ENCODE measurements at regions not wholly inside any gene's neighbourhood (a gene's known extent, or its start where the extent isn't known, plus 50 kb on each side); places are given as distances from the start of the nearest gene placed in this dataset.

GRCh38 chr9:89888233-89888632 is 283.4 kb downstream of the GADD45G start:
- DNase-seq: no peak

- DNase-seq: no peak
Observed at GRCh38 chr9:89888677-89889076, 283.9 kb downstream of the GADD45G start.

DNA sequence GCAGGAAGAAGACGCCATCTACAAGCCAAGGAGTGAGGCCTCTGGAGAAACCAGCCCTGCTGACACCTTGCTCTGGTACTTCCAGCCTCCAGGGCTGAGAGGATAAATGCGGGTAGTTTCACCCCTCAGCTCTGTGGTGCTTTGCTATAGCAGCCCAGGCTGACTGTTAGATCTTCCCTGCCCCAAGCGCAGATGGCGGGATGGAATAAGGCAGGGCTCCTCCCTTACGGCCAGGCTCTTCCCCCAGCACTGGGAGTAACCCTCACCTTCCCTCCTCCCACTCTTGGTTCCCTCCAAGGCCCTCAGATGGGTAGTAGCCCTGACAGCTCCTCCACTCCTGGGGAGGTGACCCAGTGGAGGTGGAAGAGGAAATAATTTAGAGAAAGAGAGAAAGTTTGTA is 285.1 kb downstream of the GADD45G start:
- no peak for DNase-seq

DNA sequence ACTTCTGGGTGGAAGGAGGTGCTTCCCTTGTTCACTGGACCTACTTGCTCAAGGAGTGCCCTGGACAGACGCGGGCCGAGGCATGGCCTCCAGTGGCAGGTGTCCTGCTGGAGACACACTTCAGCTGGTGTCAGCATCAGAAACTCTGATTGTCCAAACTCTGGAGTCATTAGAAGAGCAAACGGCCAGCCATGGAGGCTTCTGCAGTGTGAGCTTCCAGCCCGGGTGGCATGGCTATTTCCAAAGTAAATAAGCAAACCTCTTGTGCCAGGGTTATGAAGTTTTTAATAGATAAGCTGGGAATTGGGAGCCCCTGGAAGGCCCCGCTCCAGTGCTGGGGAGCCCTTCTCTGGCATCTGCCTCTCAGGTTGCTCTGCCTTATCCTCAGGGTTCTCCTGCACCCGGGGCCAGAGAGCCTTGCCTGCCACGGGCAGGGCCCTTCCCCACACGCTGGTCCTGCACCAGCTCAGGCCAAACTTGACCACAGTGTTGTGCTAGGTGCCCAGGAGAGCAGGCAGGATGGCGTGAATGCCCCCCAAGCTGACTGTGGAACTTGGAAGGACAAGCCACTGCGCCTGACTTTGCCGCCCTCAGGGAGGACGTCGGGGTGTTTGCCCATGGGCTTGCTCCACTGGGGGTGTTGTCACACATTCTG is 285.6 kb downstream of the GADD45G start:
- DNase-seq: no peak

DNA sequence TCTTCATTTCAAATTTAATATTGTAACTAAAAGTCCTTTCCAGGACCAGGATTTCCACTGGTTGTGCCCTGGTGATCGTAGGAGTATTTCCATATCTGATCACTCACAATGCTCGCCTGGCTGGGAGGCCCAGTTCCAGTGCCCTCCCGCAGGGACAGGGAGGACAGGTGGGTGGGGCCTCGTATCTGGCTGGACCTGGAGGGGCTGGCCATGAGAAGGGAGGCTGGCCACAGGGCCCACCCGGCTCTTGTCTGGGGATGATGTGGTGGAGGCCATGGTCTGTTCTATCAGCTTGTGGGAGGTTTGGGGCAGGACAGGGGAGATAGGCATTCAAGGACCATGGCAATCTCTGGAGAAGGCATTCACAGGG is 286.4 kb downstream of the GADD45G start:
- no peak for DNase-seq

DNA sequence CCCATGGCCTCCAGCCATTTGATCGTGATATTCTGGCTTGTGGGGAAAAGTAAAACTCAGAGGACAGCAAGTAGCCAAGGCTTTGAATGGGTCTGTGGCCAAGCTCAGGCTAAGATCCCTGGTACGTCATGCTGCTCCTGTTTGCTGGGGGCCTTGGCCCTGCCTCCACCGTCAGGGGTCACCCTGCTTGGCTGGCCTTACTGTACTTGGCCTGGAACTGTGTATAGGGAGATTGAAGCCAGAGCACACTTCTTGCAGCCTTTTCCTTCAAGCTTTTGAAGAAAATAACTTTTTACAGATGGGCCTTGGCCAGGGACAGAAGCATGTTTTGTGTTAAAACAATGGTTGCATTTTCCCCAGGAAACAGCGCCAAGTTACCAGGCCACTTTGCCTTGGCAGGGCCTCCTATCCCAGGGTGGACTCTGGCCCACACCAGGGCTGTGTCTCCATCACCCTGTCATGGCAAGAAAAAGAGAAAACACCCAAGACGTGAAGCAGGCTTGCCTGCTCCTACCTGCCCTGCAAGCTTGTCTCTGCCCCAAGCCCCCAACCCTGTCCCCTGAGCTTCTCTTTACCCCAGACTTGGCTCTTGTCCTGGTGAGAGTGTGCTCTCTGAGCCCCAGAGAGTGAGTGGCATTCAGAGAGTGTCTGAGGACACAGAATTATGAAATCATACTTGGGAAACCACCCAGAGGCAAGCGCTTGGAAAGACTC is 286.9 kb downstream of the GADD45G start:
- DNase-seq: no peak

- DNase-seq: no peak
Observed at GRCh38 chr9:89892920-89893319, 288.1 kb downstream of the GADD45G start.

DNA sequence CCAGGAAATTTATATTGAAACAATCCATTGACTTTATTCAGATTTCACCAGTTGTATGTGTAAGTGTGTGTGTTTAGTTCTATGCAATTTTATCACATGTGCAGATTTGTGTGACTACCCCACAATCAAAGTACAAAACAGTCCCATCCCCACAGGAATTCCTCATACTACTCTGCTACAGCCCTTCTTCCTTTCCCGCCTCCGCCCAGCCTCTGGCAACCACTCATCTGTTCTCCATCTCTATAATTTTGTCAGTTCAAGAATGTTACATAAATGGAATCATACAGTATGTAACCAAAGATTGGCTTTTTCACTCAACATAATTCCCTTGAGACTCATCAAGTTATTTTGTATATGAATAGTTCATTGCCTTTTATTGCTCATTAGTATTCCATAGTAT is 289.1 kb downstream of the GADD45G start:
- no peak for DNase-seq

DNA sequence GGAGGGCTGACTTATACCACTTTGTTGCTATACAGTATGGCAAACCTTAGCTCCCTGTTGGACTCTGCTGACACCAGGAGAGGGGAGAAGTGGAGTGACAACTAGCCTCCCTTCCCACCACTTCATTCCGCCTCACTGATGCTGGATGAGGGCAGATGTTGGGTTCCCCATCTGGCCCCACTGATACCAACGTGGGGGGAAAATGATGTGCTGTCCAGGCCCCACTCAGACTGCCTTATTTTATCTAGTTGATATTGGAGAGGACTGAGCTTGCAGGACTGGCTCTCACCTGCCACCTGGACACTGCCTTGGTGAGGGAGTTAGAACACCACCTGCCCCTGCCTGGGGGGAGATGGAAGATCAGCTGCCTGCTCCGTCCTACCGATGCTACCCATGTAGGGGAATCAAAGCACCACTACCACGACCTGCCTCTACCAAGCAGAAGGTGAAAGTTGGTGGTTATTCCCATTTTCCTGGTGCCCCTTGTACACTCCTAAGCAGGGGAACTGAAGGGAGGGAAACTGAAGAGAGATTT is 292.1 kb downstream of the GADD45G start:
- DNase-seq: no peak

DNA sequence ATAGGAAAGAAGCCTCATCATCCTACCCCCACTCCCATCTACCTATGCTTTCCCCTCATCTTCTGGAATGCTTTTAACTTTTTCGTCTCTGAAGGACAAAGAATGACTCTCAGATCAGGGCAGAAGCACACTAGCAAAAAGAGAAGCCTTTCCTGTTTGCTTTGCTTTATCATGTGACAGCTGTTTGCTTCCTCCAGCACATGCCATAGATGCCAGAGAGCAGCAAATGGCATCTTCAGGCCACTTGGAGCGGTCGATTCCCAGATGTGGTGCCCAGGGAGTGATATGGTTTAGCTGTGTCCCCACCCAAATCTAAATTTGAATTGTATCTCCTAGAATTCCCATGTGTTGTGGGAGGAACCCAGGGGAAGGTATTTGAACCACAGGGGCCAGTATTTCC is 294.8 kb downstream of the GADD45G start:
- no peak for DNase-seq

DNA sequence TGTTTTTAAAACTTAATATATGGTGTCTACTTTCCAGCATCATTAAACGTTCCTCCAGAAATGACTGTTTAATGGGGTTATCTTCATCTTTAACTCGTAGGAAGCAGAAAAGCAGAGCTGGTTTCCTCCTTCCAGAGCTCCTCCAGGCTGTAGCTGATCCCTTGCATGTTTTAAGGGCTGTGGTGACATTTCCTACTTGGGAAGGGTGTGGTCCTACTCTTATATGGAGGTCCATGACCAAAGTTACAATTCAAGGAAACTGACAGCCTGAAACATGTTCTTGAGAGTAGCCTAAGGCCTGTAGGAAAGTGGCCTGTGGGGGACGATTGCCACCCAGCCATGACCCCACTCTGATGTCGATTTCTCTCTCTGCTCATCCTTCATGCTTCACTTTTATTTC is 297.1 kb downstream of the GADD45G start:
- no peak for DNase-seq

DNA sequence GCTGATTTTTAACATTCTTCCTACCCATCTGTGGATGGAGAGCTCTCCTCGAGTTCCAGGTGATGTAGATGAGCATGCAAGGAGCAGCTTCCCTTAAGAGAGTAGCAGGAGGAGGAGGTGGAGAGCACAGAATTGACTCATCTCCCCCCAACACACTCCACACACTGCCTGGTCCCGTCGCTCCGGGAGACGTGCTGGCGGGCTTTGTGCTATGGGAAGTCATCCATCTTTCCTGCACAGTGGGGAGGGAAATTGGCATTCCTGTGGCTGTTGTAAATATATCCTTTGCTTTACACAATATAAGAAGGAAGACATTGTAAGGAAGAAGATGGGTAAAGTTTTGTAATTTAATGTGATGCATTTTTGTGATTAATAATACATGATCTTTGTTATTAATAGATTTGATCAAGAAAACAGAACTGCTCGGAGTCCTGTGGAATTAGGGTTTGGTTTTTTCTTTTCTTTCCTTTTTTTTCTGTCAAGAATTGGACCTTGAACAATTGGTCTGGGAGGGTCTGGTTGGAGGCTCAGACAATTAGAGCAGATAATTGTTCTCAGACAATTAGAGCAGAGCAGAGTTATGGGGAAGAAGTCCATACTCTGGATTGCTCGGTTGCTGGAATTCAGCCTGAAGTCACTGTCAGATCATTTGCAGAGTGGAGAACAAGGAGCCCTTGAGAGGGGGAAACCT is 297.8 kb downstream of the GADD45G start:
- DNase-seq: no peak

- DNase-seq: no peak
Observed at GRCh38 chr9:89903141-89903475, 298.3 kb downstream of the GADD45G start.

DNA sequence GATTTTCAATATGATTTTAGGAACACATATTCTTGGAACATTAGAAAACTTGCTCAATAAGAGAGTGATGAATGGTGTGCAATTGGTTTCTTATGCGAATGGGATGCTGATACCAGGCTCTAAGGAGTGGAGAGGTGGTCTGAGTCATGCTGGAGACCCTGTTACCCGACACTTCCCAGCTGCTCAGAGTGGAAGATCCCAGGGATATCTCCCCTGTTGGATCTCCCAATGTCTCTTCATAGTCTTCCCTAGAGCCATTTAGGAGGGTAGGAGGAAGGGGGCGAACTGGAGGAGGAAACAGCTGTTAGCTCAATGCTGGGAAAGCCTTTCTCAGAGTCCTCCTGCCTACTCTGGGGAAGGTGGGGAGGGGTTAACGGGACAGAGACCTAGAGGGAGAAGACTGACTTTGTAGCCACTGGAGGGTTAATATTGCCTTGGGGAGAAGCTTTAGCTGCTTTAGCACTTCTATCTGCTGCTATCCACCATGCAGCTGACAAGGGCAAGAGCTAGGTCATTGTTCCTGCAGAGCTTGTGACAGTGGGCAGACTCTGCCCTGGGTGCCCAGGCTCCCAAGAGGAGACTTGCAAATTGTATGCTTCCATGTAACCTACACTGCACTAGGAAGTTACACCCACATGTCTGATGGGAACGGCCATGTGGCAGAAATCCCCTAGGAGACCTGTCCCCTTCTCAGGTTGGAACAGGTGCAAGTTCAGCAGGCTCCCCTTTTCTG is 301.0 kb downstream of the GADD45G start:
- DNase-seq: no peak

GRCh38 chr9:89911721-89912604 is 307.2 kb downstream of the GADD45G start:
- DNase-seq: no peak

DNA sequence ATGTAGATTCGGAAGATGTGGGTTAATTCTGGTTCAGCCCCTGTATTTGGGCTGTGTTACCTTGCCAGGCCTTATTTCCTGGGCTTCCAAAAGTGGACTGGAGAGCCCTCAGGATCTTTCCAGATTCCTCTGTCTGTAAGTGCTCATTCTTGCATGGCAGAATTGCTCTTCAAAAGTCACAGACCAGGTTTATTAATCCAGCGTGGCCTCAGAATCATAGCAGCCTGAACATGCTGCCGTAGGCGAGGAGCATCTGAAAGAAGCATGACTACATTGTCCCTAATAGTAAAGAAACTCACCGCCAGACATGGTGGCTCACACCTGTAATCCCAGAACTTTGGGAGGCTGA is 307.8 kb downstream of the GADD45G start:
- no peak for DNase-seq

- no peak for DNase-seq
Observed at GRCh38 chr9:89915187-89915586, 310.4 kb downstream of the GADD45G start.

DNA sequence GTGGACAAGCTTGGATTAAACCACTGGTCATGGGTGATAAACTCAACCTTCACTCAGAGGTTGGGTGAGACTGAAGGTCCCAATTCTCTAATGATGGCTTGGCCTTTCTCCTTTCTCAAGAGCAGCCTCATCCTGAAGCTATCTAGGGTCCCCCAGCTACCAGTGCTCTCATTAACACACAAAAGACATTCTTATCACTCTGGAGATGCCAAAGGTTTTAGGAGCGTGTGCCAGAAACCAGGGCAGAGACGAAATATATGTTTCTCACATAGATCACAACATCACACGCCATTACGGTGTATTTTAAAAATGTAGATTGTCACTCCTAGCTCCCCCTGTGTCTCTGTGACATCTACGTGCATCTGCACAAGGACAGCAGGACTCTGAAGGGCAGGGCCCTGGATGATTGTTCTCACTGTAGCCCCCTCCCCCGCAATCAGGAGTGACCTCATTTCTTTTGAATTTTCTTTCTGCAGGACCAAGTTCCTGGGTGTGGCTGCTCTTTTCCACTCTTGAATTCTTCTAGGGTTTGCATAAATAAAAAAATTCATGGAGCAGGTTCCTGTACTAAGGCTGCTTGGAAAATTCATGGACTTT is 311.3 kb downstream of the GADD45G start:
- DNase-seq: no peak

DNA sequence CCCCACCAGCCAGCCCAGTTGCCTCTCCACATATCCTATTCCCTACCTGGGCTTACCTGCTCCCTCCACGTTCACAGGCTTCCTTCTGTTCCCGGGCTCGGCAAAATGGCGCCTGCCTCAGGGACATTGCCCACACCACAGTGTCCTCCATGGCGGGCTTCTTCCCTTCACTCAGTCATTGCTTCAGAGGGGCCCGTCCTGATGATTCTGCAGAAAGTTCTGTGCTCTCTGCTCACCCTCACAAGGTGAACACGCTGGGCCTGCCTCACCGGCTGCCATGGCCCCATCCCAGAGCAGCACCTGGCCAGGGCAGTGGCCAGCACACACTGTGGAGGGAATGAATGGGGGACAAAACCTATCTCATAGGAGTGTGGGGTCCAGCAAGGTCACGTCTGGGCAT is 313.0 kb downstream of the GADD45G start:
- DNase-seq: no peak

DNA sequence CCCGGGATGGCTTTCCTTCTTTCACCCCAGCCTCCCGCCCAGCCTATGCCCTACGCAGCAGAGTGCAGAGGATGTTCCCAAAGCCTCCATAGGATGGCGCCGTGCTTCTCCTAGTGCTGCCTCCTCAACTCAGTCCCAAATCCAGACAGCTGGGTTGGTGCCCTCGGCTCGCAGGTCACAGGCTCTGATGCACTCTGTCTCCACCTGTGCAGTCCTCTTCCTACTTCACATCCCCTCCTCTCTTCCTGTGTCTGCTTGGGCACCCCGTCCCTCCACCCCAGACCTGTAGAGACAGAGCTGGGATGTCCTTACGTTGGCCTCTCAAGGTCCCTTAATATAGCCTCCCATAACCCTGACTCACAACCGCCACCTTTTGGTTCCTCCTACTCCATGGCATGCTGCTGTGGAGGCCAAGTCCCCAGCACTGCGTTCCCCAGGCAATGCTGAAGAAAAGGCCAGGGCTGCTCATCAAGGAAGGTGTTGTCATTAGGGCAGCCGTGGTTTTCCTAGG is 314.4 kb downstream of the GADD45G start:
- DNase-seq: no peak

DNA sequence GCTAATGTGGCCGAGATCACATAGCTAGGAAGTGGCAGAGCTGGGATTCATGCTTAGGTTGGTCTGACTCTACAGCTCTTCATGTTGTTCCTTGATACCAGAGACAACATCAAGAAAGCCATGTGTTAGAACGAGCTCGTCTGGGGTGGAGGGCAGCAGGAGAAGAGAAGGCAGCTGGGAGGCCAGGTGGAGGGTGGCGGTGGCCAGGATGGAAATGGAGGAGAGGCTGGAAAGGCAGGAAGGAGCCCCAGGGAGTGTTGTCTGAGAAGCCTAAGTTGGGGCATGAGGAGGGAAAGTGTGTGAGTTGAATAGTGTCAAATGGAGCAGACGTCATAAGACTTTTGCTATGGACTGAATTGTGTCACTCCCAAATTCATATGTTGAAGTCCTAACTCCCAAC is 315.3 kb downstream of the GADD45G start:
- DNase-seq: no peak

DNA sequence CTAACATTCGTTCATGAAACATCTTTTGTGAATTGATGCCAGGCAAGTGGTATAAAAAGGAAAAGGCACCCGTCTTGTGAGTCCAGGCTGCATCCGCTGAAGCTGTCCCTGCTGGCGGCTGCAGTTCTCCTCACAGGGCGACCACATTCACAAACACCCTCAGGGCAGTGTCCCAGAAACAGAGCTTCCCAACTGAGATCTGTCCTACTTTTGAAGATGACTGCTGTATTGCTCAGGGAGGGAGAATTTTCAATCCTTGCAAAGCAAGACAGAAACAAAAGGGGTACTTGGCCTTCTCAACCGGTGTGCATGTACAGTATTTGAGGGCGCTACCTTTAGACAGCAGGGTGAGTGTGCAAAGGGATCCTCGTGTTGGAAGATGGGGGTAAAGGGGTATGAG is 316.1 kb downstream of the GADD45G start:
- DNase-seq: no peak
